ENCODE measurements at regions not wholly inside any gene's neighbourhood (a gene's known extent, or its start where the extent isn't known, plus 50 kb on each side); places are given as distances from the start of the nearest gene placed in this dataset.

GRCh38 chr15:95946241-95946640 is 384.3 kb upstream of the NR2F2 start:
- no peak for DNase-seq

DNA sequence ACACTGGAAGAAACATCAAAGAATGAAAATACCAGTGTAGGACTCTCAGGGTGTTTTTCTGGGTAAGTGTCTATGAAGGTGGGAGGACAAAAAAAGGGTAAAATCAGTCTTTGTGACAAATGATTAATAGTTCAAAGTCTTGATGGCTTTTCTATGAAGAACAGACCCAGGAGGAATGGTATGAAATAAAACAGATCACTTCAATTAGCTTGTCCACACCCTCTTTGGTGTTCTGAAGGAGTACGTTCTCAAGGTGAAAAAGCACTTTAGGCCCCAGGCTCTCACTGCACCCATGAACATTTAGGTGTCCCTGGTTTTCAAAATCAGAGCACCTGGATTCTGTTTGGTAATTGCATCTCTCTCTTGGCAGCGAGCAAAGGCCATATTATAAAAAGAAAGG is 383.6 kb upstream of the NR2F2 start:
- no peak for DNase-seq

GRCh38 chr15:95948411-95948810 is 382.1 kb upstream of the NR2F2 start:
- DNase-seq, result no peak

GRCh38 chr15:95953032-95953431 is 377.5 kb upstream of the NR2F2 start:
- DNase-seq, result no peak

GRCh38 chr15:95957861-95958260 is 372.6 kb upstream of the NR2F2 start:
- no peak for DNase-seq

- no peak for DNase-seq
Observed at GRCh38 chr15:95958382-95958781, 372.1 kb upstream of the NR2F2 start.

DNA sequence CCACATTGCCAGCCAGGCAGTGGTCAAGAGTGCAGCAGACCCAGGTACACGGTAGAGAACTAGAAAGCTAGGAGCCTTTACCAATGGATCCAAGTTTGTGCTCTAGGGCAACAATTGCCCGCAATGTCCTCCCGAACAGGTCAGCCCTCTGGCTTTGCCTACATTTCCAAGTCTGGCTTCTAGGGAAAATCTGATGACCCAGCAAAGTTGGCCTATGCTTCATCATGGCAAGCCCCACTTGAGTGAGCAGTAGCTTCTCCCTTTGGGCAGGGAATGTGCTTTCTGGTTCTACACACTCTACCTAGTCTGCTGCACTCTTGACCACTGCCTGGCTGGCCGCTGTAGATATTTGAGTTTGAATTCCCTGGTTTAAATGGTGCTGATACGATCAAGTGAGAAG is 361.6 kb upstream of the NR2F2 start:
- DNase-seq, result no peak

- DNase-seq, result no peak
Observed at GRCh38 chr15:95970326-95970725, 360.2 kb upstream of the NR2F2 start.

DNA sequence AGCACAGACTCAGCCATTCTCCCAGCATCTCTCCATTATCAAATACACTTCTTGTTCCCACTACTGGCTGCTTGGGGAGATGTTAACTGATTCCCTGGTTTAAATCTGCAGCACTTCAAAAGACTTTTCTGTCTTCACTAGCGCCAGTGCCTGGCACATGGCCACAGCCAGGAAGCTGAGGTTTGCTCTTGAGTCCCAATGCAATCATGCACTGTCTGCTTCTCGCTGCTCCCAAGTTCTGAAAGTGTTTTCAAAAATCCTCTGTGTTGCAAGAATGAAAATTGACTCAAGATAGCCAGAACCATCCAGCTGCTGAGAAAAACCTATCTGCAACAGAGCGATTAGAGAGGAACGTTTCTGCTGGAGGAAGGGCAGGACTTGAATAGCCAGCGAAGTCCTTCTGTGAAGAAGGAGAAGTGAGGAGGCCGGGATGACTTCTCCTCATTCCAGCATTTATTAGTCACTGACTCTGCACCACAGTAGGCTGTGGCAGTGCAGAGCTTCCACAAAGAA is 358.4 kb upstream of the NR2F2 start:
- no peak for DNase-seq

- no peak for DNase-seq
Observed at GRCh38 chr15:95972812-95973211, 357.7 kb upstream of the NR2F2 start.

- DNase-seq, result no peak
Observed at GRCh38 chr15:95973566-95974256, 356.8 kb upstream of the NR2F2 start.

- DNase-seq, result no peak
Observed at GRCh38 chr15:95975212-95975611, 355.3 kb upstream of the NR2F2 start.

DNA sequence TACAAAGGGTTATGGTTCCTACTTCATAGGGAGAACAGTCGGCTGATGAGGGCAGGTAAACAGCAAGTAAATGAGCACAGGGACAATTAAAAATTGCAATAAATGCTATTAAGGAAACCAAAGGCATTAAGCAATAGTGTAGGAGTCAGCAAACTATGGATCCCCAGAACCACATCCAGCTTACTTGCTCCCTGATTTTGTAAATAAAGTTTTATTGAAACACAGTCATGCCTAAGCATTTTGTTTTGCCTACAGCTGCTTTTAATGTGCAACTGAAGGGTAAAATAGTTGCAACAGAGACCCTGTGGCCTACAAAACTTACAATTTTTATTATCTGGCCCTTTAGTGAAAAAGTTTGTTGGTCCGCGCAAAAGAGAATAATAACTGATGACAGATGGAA is 351.2 kb upstream of the NR2F2 start:
- no peak for DNase-seq

DNA sequence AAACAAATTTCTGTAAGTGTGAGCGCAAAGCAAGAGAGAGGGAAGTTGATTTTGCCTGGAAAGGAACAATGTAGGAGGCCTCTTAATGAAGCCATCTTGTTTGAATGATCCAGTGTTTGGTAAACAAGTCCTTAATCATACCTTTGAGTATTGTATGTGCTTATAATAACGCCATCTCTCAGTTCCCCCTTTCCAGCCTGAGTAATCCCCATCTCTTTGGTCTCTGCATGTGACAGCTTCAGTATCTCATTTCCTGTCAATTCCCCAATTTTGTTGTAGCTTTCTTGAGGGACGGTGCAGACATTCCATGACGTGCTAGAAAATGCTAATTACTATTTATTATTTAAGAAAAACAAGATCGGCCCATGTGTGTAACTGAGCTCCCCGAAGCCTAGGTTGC is 349.3 kb upstream of the NR2F2 start:
- DNase-seq, result no peak

- DNase-seq, result no peak
Observed at GRCh38 chr15:95987299-95987698, 343.2 kb upstream of the NR2F2 start.

GRCh38 chr15:95987886-95988573 is 342.5 kb upstream of the NR2F2 start:
- no peak for DNase-seq

DNA sequence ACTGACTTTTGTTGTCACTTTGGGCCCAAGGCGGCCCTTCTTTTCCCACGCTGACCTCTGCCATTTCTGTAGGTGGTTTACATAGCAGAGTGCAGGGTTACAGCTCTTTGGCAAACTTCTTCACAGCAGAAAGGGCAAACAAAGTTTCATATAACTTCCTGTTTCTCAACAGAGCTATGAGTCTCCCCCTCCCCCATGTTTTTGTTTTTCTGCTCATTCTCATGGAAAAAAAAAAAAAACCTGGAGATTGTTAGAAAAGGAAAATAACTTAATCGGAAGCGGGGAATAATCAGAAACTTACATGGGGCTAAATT is 342.0 kb upstream of the NR2F2 start:
- no peak for DNase-seq

- DNase-seq, result no peak
Observed at GRCh38 chr15:95989392-95989791, 341.1 kb upstream of the NR2F2 start.

- DNase-seq, result no peak
Observed at GRCh38 chr15:95990833-95991232, 339.7 kb upstream of the NR2F2 start.

DNA sequence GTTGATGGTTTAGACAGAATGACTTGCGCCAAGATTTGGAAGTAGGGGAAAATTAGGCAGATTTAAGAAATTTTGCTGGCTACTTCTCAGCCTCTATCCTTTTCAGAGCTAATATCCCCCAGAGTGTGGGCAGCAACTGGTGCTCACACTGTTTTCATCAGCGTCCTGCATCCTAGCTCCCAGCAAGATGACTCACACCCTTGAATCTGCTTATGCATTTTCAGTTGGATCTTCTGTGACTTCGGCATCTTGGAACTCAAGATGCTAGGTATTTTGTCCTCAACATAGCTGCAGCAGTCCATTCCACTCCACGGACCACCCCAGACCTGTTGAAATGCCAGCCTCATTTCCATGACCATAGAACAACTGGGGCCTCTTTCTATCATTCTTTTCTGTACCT is 336.1 kb upstream of the NR2F2 start:
- DNase-seq, result no peak

DNA sequence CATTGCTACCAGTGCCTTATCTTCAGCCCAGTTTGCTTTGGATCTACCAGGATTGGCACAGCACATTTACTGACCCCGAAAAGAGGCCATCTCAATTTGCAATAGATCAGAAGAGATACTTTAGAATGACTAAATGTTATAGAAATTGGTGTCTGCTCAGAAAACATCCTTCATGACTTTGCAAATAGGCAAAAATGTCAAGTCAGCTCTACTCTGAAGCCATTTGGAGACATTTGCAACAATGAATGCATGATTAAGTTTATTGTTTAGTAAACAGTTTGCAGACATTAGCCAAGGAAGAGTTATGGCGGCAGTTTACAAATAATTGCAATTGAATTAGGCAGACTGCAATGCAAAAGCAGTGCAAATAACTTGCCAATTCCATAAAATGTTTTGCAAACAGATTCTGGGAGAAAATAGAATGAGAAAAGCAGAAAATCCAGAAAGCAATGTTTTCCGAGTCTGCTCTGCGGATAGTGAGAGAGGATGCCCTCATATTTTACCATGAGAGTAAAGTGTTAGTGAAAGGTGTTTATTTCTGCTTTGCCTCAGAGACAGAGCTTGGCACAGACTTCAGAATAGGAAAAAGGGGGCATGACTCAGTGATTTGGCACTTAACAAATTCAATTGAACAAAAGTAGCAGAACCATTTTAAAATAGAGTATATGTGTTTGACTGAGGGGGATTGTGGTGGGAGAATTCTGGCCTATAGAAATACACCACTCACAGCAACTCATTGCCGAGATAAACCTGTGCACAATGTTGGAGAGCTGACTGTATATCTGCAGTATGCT is 334.9 kb upstream of the NR2F2 start:
- DNase-seq, result no peak

GRCh38 chr15:95996494-95996893 is 334.0 kb upstream of the NR2F2 start:
- no peak for DNase-seq

DNA sequence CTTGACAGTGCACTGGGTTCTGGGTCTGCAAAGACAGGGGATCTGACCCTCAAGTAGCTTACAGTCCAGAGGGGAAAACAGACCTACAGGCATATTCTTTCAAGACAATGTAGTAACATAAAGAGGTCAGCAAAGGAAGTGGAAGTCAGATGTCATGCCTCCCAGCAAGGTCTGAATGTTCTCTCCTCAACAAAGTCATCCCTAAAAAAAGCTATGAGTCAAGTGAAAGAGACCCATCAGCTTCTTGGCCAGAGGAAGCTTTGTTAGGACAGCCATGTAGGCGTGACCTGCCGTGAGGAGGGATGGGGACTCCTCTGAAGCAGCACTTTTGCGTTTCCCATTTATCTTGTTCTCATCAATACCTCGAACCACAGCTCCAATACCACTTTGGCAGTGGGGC is 331.6 kb upstream of the NR2F2 start:
- DNase-seq, result no peak
